HL-60 (cell line): ENCODE measurements at regions not wholly inside any gene's neighbourhood (a gene's known extent, or its start where the extent isn't known, plus 50 kb on each side); places are given as distances from the start of the nearest gene placed in this dataset.

Experiments
- DNase-seq, 2 experiments: peaks; one replicate each; pipeline ENCODE4 v3.0.0-alpha.2; 2010 to 2020; ENCODE audit warnings: low read depth in 1 of 2, low spot score in 1 of 2
- H3K27ac ChIP-seq: fragments of 250-450 bp; sonication (Bioruptor Pico); replicated peaks from 2 replicates; pipeline ENCODE4 v1.5.1; 2020; ENCODE audit warnings: mild to moderate bottlenecking, moderate library complexity
- H3K27me3 ChIP-seq: fragments of 250-450 bp; sonication (Bioruptor Pico); 2 replicates; pipeline ENCODE4 v1.5.1; 2021; ENCODE audit warnings: mild to moderate bottlenecking, moderate library complexity; ENCODE audit not compliant: insufficient read depth, poor library complexity, severe bottlenecking
- H3K4me3 ChIP-seq: replicated peaks from 2 replicates; pipeline ENCODE4 v1.5.1; 2011; ENCODE audit warnings: mild to moderate bottlenecking, control low read depth, low read length; ENCODE audit not compliant: insufficient read depth
- GABPA ChIP-seq: IDR thresholded peaks from 2 replicates; pipeline ENCODE4 v1.6.1; 2012; ENCODE audit warnings: low read depth
- POLR2AphosphoS5 ChIP-seq: IDR thresholded peaks from 2 replicates; pipeline ENCODE4 v1.6.1; 2012; ENCODE audit warnings: low read depth
- SPI1 ChIP-seq: IDR thresholded peaks from 2 replicates; pipeline ENCODE4 v1.6.1; 2012; ENCODE audit warnings: low read depth, mild to moderate bottlenecking, borderline replicate concordance
- TF ChIP-seq, protein P1 (sequence below): IDR thresholded peaks from one replicate; pipeline ENCODE4 v1.5.1; 2011; ENCODE audit warnings: low read length, control low read depth, inconsistent platforms; ENCODE audit not compliant: insufficient read depth
- TF ChIP-seq, protein P2 (sequence below): IDR thresholded peaks from 2 replicates; pipeline ENCODE4 v1.6.1; 2012; ENCODE audit warnings: low read depth; ENCODE audit not compliant: insufficient replicate concordance

DNA sequence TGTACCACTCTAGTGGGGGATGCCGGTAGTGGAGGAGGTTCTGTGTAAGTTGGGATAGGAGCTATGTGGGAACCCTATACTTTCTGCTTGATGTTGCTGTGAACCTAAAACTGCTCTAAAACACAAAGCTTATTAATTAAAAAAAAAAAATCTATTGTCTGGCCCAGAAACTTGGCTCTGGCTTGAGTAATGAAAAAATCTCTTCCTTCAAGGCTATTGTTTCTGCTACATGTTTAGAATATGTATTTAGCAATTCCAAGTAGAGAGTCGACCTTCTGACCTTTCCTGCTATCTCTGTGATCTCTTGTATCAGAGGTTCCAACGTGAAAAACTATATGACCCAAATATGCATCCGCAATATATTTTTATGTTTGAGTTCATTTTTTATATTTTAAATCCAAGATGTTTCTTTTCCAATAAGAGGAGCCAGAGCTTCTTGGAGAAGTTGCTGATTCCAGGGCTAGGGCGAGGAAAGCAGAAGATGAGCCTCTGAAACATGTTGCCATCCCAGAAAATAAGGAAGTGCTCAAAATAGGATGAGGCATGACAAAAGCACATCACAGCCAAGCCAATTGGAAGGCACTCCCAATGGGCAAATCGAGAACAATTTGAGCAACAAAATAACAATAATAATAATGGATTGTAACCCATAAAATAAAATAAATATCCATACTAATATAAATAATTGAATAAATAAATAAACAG lies 184.6 kb upstream of the TMEM260 start:
- no peak overlapping the region for H3K27ac ChIP-seq
- no peaks in the 10 kb centered on the region for H3K27me3 ChIP-seq
- DNase-seq, result peak in 1 of 2 experiments; percentile 2
- TF ChIP-seq SPI1, result peak; percentile 84
- TF ChIP-seq, protein P1, sequence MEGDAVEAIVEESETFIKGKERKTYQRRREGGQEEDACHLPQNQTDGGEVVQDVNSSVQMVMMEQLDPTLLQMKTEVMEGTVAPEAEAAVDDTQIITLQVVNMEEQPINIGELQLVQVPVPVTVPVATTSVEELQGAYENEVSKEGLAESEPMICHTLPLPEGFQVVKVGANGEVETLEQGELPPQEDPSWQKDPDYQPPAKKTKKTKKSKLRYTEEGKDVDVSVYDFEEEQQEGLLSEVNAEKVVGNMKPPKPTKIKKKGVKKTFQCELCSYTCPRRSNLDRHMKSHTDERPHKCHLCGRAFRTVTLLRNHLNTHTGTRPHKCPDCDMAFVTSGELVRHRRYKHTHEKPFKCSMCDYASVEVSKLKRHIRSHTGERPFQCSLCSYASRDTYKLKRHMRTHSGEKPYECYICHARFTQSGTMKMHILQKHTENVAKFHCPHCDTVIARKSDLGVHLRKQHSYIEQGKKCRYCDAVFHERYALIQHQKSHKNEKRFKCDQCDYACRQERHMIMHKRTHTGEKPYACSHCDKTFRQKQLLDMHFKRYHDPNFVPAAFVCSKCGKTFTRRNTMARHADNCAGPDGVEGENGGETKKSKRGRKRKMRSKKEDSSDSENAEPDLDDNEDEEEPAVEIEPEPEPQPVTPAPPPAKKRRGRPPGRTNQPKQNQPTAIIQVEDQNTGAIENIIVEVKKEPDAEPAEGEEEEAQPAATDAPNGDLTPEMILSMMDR, result no peak
- H3K4me3 ChIP-seq, result no peak overlapping the region

- TF ChIP-seq, protein P2, sequence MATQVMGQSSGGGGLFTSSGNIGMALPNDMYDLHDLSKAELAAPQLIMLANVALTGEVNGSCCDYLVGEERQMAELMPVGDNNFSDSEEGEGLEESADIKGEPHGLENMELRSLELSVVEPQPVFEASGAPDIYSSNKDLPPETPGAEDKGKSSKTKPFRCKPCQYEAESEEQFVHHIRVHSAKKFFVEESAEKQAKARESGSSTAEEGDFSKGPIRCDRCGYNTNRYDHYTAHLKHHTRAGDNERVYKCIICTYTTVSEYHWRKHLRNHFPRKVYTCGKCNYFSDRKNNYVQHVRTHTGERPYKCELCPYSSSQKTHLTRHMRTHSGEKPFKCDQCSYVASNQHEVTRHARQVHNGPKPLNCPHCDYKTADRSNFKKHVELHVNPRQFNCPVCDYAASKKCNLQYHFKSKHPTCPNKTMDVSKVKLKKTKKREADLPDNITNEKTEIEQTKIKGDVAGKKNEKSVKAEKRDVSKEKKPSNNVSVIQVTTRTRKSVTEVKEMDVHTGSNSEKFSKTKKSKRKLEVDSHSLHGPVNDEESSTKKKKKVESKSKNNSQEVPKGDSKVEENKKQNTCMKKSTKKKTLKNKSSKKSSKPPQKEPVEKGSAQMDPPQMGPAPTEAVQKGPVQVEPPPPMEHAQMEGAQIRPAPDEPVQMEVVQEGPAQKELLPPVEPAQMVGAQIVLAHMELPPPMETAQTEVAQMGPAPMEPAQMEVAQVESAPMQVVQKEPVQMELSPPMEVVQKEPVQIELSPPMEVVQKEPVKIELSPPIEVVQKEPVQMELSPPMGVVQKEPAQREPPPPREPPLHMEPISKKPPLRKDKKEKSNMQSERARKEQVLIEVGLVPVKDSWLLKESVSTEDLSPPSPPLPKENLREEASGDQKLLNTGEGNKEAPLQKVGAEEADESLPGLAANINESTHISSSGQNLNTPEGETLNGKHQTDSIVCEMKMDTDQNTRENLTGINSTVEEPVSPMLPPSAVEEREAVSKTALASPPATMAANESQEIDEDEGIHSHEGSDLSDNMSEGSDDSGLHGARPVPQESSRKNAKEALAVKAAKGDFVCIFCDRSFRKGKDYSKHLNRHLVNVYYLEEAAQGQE, result no peak
- TF ChIP-seq, protein P1, result no peak
- TF ChIP-seq GABPA (no peak), SPI1 (no peak), POLR2AphosphoS5 (no peak)
- H3K4me3 ChIP-seq, result no peak overlapping the region
- H3K27ac ChIP-seq, result no peak overlapping the region
- no peaks in the 10 kb centered on the region for H3K27me3 ChIP-seq
- no peak for DNase-seq
Observed at GRCh38 chr14:56400109-56400825, 179.3 kb upstream of the TMEM260 start.

GRCh38 chr14:56412468-56413434 lies 166.8 kb upstream of the TMEM260 start:
- H3K27me3 ChIP-seq, result no peaks in the 10 kb centered on the region
- no peak for DNase-seq
- H3K4me3 ChIP-seq, result no peak overlapping the region
- TF ChIP-seq, protein P1, result no peak
- TF ChIP-seq SPI1 (no peak), GABPA (no peak), POLR2AphosphoS5 (no peak)
- TF ChIP-seq, protein P2, result no peak
- no peak overlapping the region for H3K27ac ChIP-seq
